ENCODE measurements at regions not wholly inside any gene's neighbourhood (a gene's known extent, or its start where the extent isn't known, plus 50 kb on each side); places are given as distances from the start of the nearest gene placed in this dataset.

- Mint-ChIP-seq H3K4me3 (ENCODE audit: unreplicated experiment) (no peak overlapping the region), H3K4me1 (ENCODE audit: unreplicated experiment) (no peaks in the 10 kb centered on the region), H3K36me3 (ENCODE audit: unreplicated experiment) (no peaks in the 10 kb centered on the region), H3K27ac (ENCODE audit: unreplicated experiment) (no peak overlapping the region), H3K9me3 (ENCODE audit: unreplicated experiment) (peaks cover 4% of the 10 kb centered on the region), H3K27me3 (ENCODE audit: unreplicated experiment) (no peaks in the 10 kb centered on the region)
- TF ChIP-seq CTCF (IDR thresholded peaks at IDR 0.05), result no peak
- DNase-seq (ENCODE audit: extremely low spot score, unreplicated experiment), result no peak
Observed at GRCh38 chr2:225288986-225289385, 110.5 kb upstream of the NYAP2 start.

DNA sequence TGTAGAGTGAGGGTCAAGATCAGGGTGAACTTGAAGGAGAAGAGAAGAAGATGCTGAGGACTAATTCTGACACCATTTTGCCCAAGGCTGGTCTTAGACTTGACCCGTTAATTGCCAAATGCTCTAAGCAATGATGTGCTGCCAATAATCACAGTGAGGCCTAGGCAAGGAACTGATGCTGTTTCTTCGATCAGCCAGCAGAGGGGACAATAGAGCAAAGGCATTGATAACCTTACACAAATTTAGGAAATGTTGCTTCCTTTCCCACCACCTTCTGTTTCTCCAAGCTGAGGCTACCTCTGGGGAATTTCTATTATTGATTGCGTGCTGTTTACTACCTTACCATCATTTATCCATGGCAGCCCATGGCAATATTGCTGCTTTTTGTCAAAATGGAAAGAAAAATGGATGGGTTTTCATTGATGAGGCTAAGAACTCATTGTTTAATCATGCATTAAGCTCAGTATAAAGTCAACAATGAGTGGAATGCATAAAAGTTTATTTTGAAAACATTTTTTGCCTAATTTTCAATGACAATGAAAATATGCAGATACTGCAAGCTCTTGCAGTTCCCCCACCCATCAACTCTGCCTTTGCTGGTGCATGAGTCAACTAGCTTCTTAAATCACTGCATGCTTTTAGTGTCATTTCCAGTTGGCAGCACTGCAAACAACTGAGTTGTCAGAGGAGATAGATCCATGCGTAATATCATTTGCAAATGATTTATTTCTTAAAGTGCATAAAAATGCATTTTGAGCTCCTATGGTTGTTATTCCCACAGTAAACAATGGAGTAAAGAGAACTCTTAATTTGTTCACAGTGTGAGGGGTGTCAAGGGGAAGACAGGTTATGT is 116.4 kb upstream of the NYAP2 start:
- DNase-seq (ENCODE audit: extremely low spot score, unreplicated experiment), result no peak
- no peak overlapping the region for H3K27ac Mint-ChIP-seq (ENCODE audit: unreplicated experiment)
- no peaks in the 10 kb centered on the region for H3K27me3 Mint-ChIP-seq (ENCODE audit: unreplicated experiment)
- no peaks in the 10 kb centered on the region for H3K36me3 Mint-ChIP-seq (ENCODE audit: unreplicated experiment)
- no peaks in the 10 kb centered on the region for H3K4me1 Mint-ChIP-seq (ENCODE audit: unreplicated experiment)
- TF ChIP-seq CTCF (IDR thresholded peaks at IDR 0.05), result peak; percentile 85
- no peak overlapping the region for H3K4me3 Mint-ChIP-seq (ENCODE audit: unreplicated experiment)
- no peaks in the 10 kb centered on the region for H3K9me3 Mint-ChIP-seq (ENCODE audit: unreplicated experiment)

DNA sequence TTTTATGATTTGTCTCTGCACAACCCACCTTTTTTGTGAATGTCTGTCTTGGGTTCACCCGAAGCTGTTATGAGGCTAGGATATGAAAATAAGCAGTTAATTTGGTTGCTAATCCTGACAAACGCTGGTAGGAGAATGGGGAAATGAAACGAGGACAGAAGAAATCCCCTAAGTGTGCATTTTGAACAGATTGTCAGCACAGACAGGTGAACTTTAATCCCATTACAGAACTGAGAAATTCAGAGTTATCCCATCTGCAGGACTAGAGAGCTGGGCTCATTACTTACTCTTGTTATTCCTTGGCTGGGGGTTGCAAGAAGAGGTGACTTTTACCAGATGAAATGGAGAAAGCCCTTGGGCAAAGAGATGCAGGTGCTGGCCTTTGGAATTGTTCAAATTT is 123.3 kb upstream of the NYAP2 start:
- H3K4me3 Mint-ChIP-seq (ENCODE audit: unreplicated experiment), result no peak overlapping the region
- no peak for TF ChIP-seq CTCF (IDR thresholded peaks at IDR 0.05)
- H3K27ac Mint-ChIP-seq (ENCODE audit: unreplicated experiment), result no peak overlapping the region
- H3K9me3 Mint-ChIP-seq (ENCODE audit: unreplicated experiment), result no peaks in the 10 kb centered on the region
- peaks cover 3% of the 10 kb centered on the region for H3K27me3 Mint-ChIP-seq (ENCODE audit: unreplicated experiment)
- no peak for DNase-seq (ENCODE audit: extremely low spot score, unreplicated experiment)
- no peaks in the 10 kb centered on the region for H3K36me3 Mint-ChIP-seq (ENCODE audit: unreplicated experiment)
- H3K4me1 Mint-ChIP-seq (ENCODE audit: unreplicated experiment), result no peaks in the 10 kb centered on the region

DNA sequence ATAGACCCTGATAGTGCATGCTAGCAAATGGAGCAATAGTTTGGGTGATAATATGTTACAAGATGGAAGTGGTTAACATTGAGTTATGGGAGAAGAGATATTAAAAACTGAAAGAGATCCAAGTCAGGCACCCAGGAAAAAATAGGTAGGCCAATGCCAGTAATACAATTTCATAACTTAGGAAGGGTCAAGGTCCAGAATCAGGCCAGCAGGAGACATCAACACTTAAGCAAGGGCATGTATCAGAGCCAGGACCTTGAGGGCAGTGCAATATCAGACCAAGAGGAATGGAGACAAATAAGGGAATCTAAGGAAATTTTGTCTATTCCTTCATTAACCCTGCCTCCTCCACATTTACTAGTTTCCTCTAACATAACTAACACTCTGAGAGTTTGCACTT is 124.1 kb upstream of the NYAP2 start:
- no peak for TF ChIP-seq CTCF (IDR thresholded peaks at IDR 0.05)

GRCh38 chr2:225274751-225275150 is 124.8 kb upstream of the NYAP2 start:
- H3K4me3 Mint-ChIP-seq (ENCODE audit: unreplicated experiment), result no peak overlapping the region
- no peak for DNase-seq (ENCODE audit: extremely low spot score, unreplicated experiment)
- no peak overlapping the region for H3K27ac Mint-ChIP-seq (ENCODE audit: unreplicated experiment)
- no peaks in the 10 kb centered on the region for H3K9me3 Mint-ChIP-seq (ENCODE audit: unreplicated experiment)
- peaks cover 4% of the 10 kb centered on the region for H3K4me1 Mint-ChIP-seq (ENCODE audit: unreplicated experiment)
- TF ChIP-seq CTCF (IDR thresholded peaks at IDR 0.05), result no peak
- no peaks in the 10 kb centered on the region for H3K36me3 Mint-ChIP-seq (ENCODE audit: unreplicated experiment)
- H3K27me3 Mint-ChIP-seq (ENCODE audit: unreplicated experiment), result peaks cover 3% of the 10 kb centered on the region

More for the DNA sequence above, 124.1 kb upstream of the NYAP2 start:
- Mint-ChIP-seq H3K4me1 (ENCODE audit: unreplicated experiment) (peaks cover 4% of the 10 kb centered on the region), H3K36me3 (ENCODE audit: unreplicated experiment) (no peaks in the 10 kb centered on the region), H3K4me3 (ENCODE audit: unreplicated experiment) (no peak overlapping the region), H3K9me3 (ENCODE audit: unreplicated experiment) (no peaks in the 10 kb centered on the region), H3K27me3 (ENCODE audit: unreplicated experiment) (peaks cover 3% of the 10 kb centered on the region), H3K27ac (ENCODE audit: unreplicated experiment) (no peak overlapping the region)
- DNase-seq (ENCODE audit: extremely low spot score, unreplicated experiment), result no peak

All from osteocyte (in vitro differentiated cells).